ENCODE measurements at regions not wholly inside any gene's neighbourhood (a gene's known extent, or its start where the extent isn't known, plus 50 kb on each side); places are given as distances from the start of the nearest gene placed in this dataset.

GRCh38 chr13:85693889-85694511, 105.2 kb downstream of the SLITRK6 start:
- Mint-ChIP-seq H3K9me3 (peaks cover 6% of the 10 kb centered on the region), H3K27me3 (no peaks in the 10 kb centered on the region), H3K4me3 (no peak overlapping the region), H3K27ac (no peak overlapping the region), H3K36me3 (no peaks in the 10 kb centered on the region), H3K4me1 (no peaks in the 10 kb centered on the region)
- ATAC-seq = no peak

- Mint-ChIP-seq H3K4me1 (no peaks in the 10 kb centered on the region), H3K27ac (no peak overlapping the region), H3K4me3 (no peak overlapping the region), H3K36me3 (no peaks in the 10 kb centered on the region), H3K27me3 (no peaks in the 10 kb centered on the region), H3K9me3 (peaks cover 4% of the 10 kb centered on the region)
- no peak for ATAC-seq
These were observed 108.9 kb downstream of the SLITRK6 start for GRCh38 chr13:85690368-85690767.

GRCh38 chr13:85685436-85685835, 113.8 kb downstream of the SLITRK6 start:
- H3K4me3 Mint-ChIP-seq = no peak overlapping the region
- no peaks in the 10 kb centered on the region for H3K4me1 Mint-ChIP-seq
- no peak overlapping the region for H3K27ac Mint-ChIP-seq
- no peaks in the 10 kb centered on the region for H3K27me3 Mint-ChIP-seq
- peaks cover 2% of the 10 kb centered on the region for H3K9me3 Mint-ChIP-seq
- no peaks in the 10 kb centered on the region for H3K36me3 Mint-ChIP-seq
- ATAC-seq = no peak

GRCh38 chr13:85675151-85675907, 123.9 kb downstream of the SLITRK6 start:
- Mint-ChIP-seq H3K27me3 (no peaks in the 10 kb centered on the region), H3K9me3 (peaks cover 9% of the 10 kb centered on the region), H3K4me1 (no peaks in the 10 kb centered on the region), H3K36me3 (no peaks in the 10 kb centered on the region), H3K27ac (no peak overlapping the region), H3K4me3 (no peak overlapping the region)
- ATAC-seq = no peak

GRCh38 chr13:85671336-85671735, 127.9 kb downstream of the SLITRK6 start:
- H3K4me1 Mint-ChIP-seq = no peaks in the 10 kb centered on the region
- H3K27me3 Mint-ChIP-seq = no peaks in the 10 kb centered on the region
- no peak overlapping the region for H3K4me3 Mint-ChIP-seq
- no peaks in the 10 kb centered on the region for H3K36me3 Mint-ChIP-seq
- no peak for ATAC-seq
- H3K27ac Mint-ChIP-seq = no peak overlapping the region
- peaks cover 12% of the 10 kb centered on the region for H3K9me3 Mint-ChIP-seq

- H3K4me3 Mint-ChIP-seq = no peak overlapping the region
- H3K9me3 Mint-ChIP-seq = peaks cover 11% of the 10 kb centered on the region
- no peaks in the 10 kb centered on the region for H3K36me3 Mint-ChIP-seq
- H3K27me3 Mint-ChIP-seq = no peaks in the 10 kb centered on the region
- H3K27ac Mint-ChIP-seq = no peak overlapping the region
- ATAC-seq = no peak
- H3K4me1 Mint-ChIP-seq = no peaks in the 10 kb centered on the region
These were observed 132.9 kb downstream of the SLITRK6 start for GRCh38 chr13:85666356-85666755.

- no peaks in the 10 kb centered on the region for H3K4me1 Mint-ChIP-seq
- H3K27me3 Mint-ChIP-seq = no peaks in the 10 kb centered on the region
- H3K36me3 Mint-ChIP-seq = no peaks in the 10 kb centered on the region
- no peak for ATAC-seq
- no peak overlapping the region for H3K27ac Mint-ChIP-seq
- no peak overlapping the region for H3K4me3 Mint-ChIP-seq
- peaks cover 7% of the 10 kb centered on the region for H3K9me3 Mint-ChIP-seq
These were observed 133.9 kb downstream of the SLITRK6 start for GRCh38 chr13:85665286-85665685.

- Mint-ChIP-seq H3K36me3 (no peaks in the 10 kb centered on the region), H3K27ac (no peak overlapping the region), H3K4me1 (no peaks in the 10 kb centered on the region), H3K27me3 (no peaks in the 10 kb centered on the region), H3K9me3 (peaks cover 3% of the 10 kb centered on the region), H3K4me3 (no peak overlapping the region)
- ATAC-seq = no peak
These were observed 135.4 kb downstream of the SLITRK6 start for GRCh38 chr13:85663856-85664255.

- H3K9me3 Mint-ChIP-seq = peaks cover 3% of the 10 kb centered on the region
- H3K27ac Mint-ChIP-seq = no peak overlapping the region
These were observed 137.0 kb downstream of the SLITRK6 start for GRCh38 chr13:85662186-85662585.

GRCh38 chr13:85661675-85662074, 137.5 kb downstream of the SLITRK6 start:
- no peak overlapping the region for H3K27ac Mint-ChIP-seq
- no peaks in the 10 kb centered on the region for H3K4me1 Mint-ChIP-seq
- H3K36me3 Mint-ChIP-seq = no peaks in the 10 kb centered on the region
- no peak for ATAC-seq
- no peaks in the 10 kb centered on the region for H3K27me3 Mint-ChIP-seq
- H3K4me3 Mint-ChIP-seq = no peak overlapping the region
- peaks cover 3% of the 10 kb centered on the region for H3K9me3 Mint-ChIP-seq

More at GRCh38 chr13:85662186-85662585, 137.0 kb downstream of the SLITRK6 start:
- Mint-ChIP-seq H3K27me3 (no peaks in the 10 kb centered on the region), H3K4me3 (no peak overlapping the region), H3K4me1 (no peaks in the 10 kb centered on the region), H3K36me3 (no peaks in the 10 kb centered on the region)
- ATAC-seq = no peak

GRCh38 chr13:85659493-85659892, 139.7 kb downstream of the SLITRK6 start:
- H3K9me3 Mint-ChIP-seq = peaks cover 3% of the 10 kb centered on the region

GRCh38 chr13:85657942-85658341, 141.3 kb downstream of the SLITRK6 start:
- no peak overlapping the region for H3K27ac Mint-ChIP-seq
- no peaks in the 10 kb centered on the region for H3K36me3 Mint-ChIP-seq
- H3K4me3 Mint-ChIP-seq = no peak overlapping the region
- no peak for ATAC-seq
- H3K4me1 Mint-ChIP-seq = no peaks in the 10 kb centered on the region
- H3K27me3 Mint-ChIP-seq = no peaks in the 10 kb centered on the region
- peaks cover 3% of the 10 kb centered on the region for H3K9me3 Mint-ChIP-seq

More at GRCh38 chr13:85659493-85659892, 139.7 kb downstream of the SLITRK6 start:
- ATAC-seq = no peak
- no peak overlapping the region for H3K27ac Mint-ChIP-seq
- H3K4me3 Mint-ChIP-seq = no peak overlapping the region
- H3K4me1 Mint-ChIP-seq = no peaks in the 10 kb centered on the region
- H3K36me3 Mint-ChIP-seq = no peaks in the 10 kb centered on the region
- H3K27me3 Mint-ChIP-seq = no peaks in the 10 kb centered on the region

GRCh38 chr13:85655040-85655439, 144.2 kb downstream of the SLITRK6 start:
- ATAC-seq = no peak
- H3K27ac Mint-ChIP-seq = no peak overlapping the region
- H3K36me3 Mint-ChIP-seq = no peaks in the 10 kb centered on the region
- no peak overlapping the region for H3K4me3 Mint-ChIP-seq
- no peaks in the 10 kb centered on the region for H3K4me1 Mint-ChIP-seq
- H3K27me3 Mint-ChIP-seq = no peaks in the 10 kb centered on the region
- no peaks in the 10 kb centered on the region for H3K9me3 Mint-ChIP-seq

GRCh38 chr13:85654227-85654626, 145.0 kb downstream of the SLITRK6 start:
- H3K9me3 Mint-ChIP-seq = peaks cover 2% of the 10 kb centered on the region
- no peak for ATAC-seq
- H3K4me1 Mint-ChIP-seq = no peaks in the 10 kb centered on the region
- no peak overlapping the region for H3K27ac Mint-ChIP-seq
- no peaks in the 10 kb centered on the region for H3K36me3 Mint-ChIP-seq
- no peak overlapping the region for H3K4me3 Mint-ChIP-seq
- H3K27me3 Mint-ChIP-seq = no peaks in the 10 kb centered on the region

GRCh38 chr13:85653681-85654080, 145.5 kb downstream of the SLITRK6 start:
- ATAC-seq = no peak
- H3K4me3 Mint-ChIP-seq = no peak overlapping the region
- H3K4me1 Mint-ChIP-seq = no peaks in the 10 kb centered on the region
- no peaks in the 10 kb centered on the region for H3K36me3 Mint-ChIP-seq
- H3K27me3 Mint-ChIP-seq = no peaks in the 10 kb centered on the region
- H3K9me3 Mint-ChIP-seq = peaks cover 2% of the 10 kb centered on the region
- H3K27ac Mint-ChIP-seq = no peak overlapping the region

- no peak overlapping the region for H3K4me3 Mint-ChIP-seq
- no peaks in the 10 kb centered on the region for H3K27me3 Mint-ChIP-seq
- no peak for ATAC-seq
- no peak overlapping the region for H3K27ac Mint-ChIP-seq
- H3K36me3 Mint-ChIP-seq = no peaks in the 10 kb centered on the region
- no peaks in the 10 kb centered on the region for H3K4me1 Mint-ChIP-seq
- peaks cover 7% of the 10 kb centered on the region for H3K9me3 Mint-ChIP-seq
These were observed 146.7 kb downstream of the SLITRK6 start for GRCh38 chr13:85652491-85652890.

All from stimulated activated memory B cell treated with anti-CD40 and anti-IgM and Interleukin-4, amounts not matched to agents 10 μg/mL and 1 μg/mL and 100 μg/mL, for 72 hours (primary cell).